Uterus (tissue), 3 donors: ENCODE measurements at regions not wholly inside any gene's neighbourhood (a gene's known extent, or its start where the extent isn't known, plus 50 kb on each side); places are given as distances from the start of the nearest gene placed in this dataset.

ENCODE experiments used
- DNase-seq, 2 donors: peaks; one replicate each; pipeline ENCODE4 v3.0.0-alpha.2; 2019 to 2020
- H3K27ac ChIP-seq, 2 donors: fragments of 200-600 bp; sonication (generic); 1 replicate in 1 of 2; 2 replicates in 1 of 2; pipeline ENCODE4 v1.5.1; 2016 to 2018
- H3K27me3 ChIP-seq, 2 donors: fragments of 200-600 bp; sonication (generic); one replicate each; pipeline ENCODE4 v1.5.1; 2018 to 2019; ENCODE audit warnings: control low read depth in 1 of 2
- H3K36me3 ChIP-seq, 2 donors: fragments of 200-600 bp; sonication (generic); one replicate each; pipeline ENCODE4 v1.5.1; 2019; ENCODE audit warnings: control low read depth in 1 of 2
- H3K4me1 ChIP-seq, 2 donors: fragments of 200-600 bp; sonication (generic); one replicate each; pipeline ENCODE4 v1.5.1; 2018 to 2019; ENCODE audit warnings: control low read depth in 1 of 2
- H3K4me3 ChIP-seq, 2 donors: fragments of 200-600 bp; sonication (generic); 1 replicate in 1 of 2; 2 replicates in 1 of 2; pipeline ENCODE4 v1.5.1; 2018 to 2019; ENCODE audit warnings: mild to moderate bottlenecking in 1 of 2
- H3K9me3 ChIP-seq, 2 donors: fragments of 200-600 bp; sonication (generic); one replicate each; pipeline ENCODE4 v1.5.1; 2019; ENCODE audit warnings: control low read depth in 1 of 2
- CTCF ChIP-seq, 4 experiments: fragments of 200-600 bp in 2 of 4; fragments of 450-650 bp in 2 of 4; sonication (generic) in 2 of 4; IDR thresholded peaks; one replicate each; pipeline ENCODE4 v1.5.1; 2016 to 2019; ENCODE audit warnings: antibody characterized with exemption in 4 of 4, mild to moderate bottlenecking in 2 of 4, moderate library complexity in 1 of 4
- POLR2A ChIP-seq, 2 donors: fragments of 450-650 bp; IDR thresholded peaks; one replicate each; pipeline ENCODE4 v1.6.1; 2016; ENCODE audit warnings: antibody characterized with exemption in 2 of 2, mild to moderate bottlenecking in 1 of 2, moderate library complexity in 1 of 2
- intact Hi-C: fragments of 100-400 bp; cut with DNase I; formaldehyde crosslinking; loops from one replicate; pipeline ENCODE4 v1.15.1; 2023; ENCODE audit warnings: low total_unique reads
- donor health status: DM: yes; HTN: yes; CAD: no.

- DNase-seq = no peak
- Histone ChIP-seq H3K27ac (no peak overlapping the region), H3K4me1 (no peaks in the 10 kb centered on the region), H3K36me3 (no peaks in the 10 kb centered on the region), H3K9me3 (no peaks in the 10 kb centered on the region), H3K4me3 (no peak overlapping the region), H3K27me3 (no peaks in the 10 kb centered on the region)
- intact Hi-C loops = no loop called here
- TF ChIP-seq POLR2A (IDR thresholded peaks at IDR 0.05) = no peak
- TF ChIP-seq CTCF (IDR thresholded peaks at IDR 0.05) = no peak
These were observed 92.5 kb downstream of the MTX3 start for GRCh38 chr5:79898611-79899010.

GRCh38 chr5:79893976-79894375 lies 97.1 kb downstream of the MTX3 start:
- H3K27ac ChIP-seq = no peak overlapping the region
- intact Hi-C loops = no loop called here
- H3K4me3 ChIP-seq = no peak overlapping the region
- no peaks in the 10 kb centered on the region for H3K36me3 ChIP-seq
- DNase-seq = no peak
- no peaks in the 10 kb centered on the region for H3K9me3 ChIP-seq
- H3K27me3 ChIP-seq = no peaks in the 10 kb centered on the region
- no peaks in the 10 kb centered on the region for H3K4me1 ChIP-seq
- no peak for TF ChIP-seq CTCF (IDR thresholded peaks at IDR 0.05)
- no peak for TF ChIP-seq POLR2A (IDR thresholded peaks at IDR 0.05)

GRCh38 chr5:79893485-79893884 lies 97.6 kb downstream of the MTX3 start:
- Histone ChIP-seq H3K36me3 (no peaks in the 10 kb centered on the region), H3K4me3 (no peak overlapping the region), H3K9me3 (no peaks in the 10 kb centered on the region), H3K27me3 (no peaks in the 10 kb centered on the region), H3K4me1 (no peaks in the 10 kb centered on the region), H3K27ac (no peak overlapping the region)
- no peak for DNase-seq
- intact Hi-C loops = no loop called here
- no peak for TF ChIP-seq POLR2A (IDR thresholded peaks at IDR 0.05)
- TF ChIP-seq CTCF (IDR thresholded peaks at IDR 0.05) = no peak

- Histone ChIP-seq H3K9me3 (no peaks in the 10 kb centered on the region), H3K4me3 (no peak overlapping the region), H3K36me3 (no peaks in the 10 kb centered on the region), H3K4me1 (no peaks in the 10 kb centered on the region), H3K27me3 (no peaks in the 10 kb centered on the region), H3K27ac (no peak overlapping the region)
- intact Hi-C loops = no loop called here
- TF ChIP-seq POLR2A (IDR thresholded peaks at IDR 0.05) (no peak), CTCF (IDR thresholded peaks at IDR 0.05) (no peak)
- DNase-seq = no peak
These were observed 100.2 kb downstream of the MTX3 start for GRCh38 chr5:79890930-79891249.

GRCh38 chr5:79890119-79890929 lies 100.7 kb downstream of the MTX3 start:
- Histone ChIP-seq H3K4me1 (no peaks in the 10 kb centered on the region), H3K9me3 (no peaks in the 10 kb centered on the region), H3K27ac (no peak overlapping the region), H3K27me3 (no peaks in the 10 kb centered on the region), H3K36me3 (no peaks in the 10 kb centered on the region), H3K4me3 (no peak overlapping the region)
- TF ChIP-seq POLR2A (IDR thresholded peaks at IDR 0.05) (no peak), CTCF (IDR thresholded peaks at IDR 0.05) (no peak)
- intact Hi-C loops = no loop called here
- DNase-seq = no peak
